Esophagus squamous epithelium (tissue), 5 donors: ENCODE measurements at regions not wholly inside any gene's neighbourhood (a gene's known extent, or its start where the extent isn't known, plus 50 kb on each side); places are given as distances from the start of the nearest gene placed in this dataset.
A peak's percentile ranks its signal among the peaks of the same experiment; 100 is the strongest.

Experiments
- DNase-seq: peaks from one replicate; lab custom pipeline; 2025; lab: John Stamatoyannopoulos, UW
- H3K27ac ChIP-seq, 4 donors: fragments of 200-600 bp; sonication (generic); one replicate each; pipeline ENCODE4 v1.5.1; 2016 to 2019; ENCODE audit warnings: mild to moderate bottlenecking in 1 of 4
- H3K27me3 ChIP-seq, 4 donors: fragments of 200-600 bp; sonication (generic); 1 replicate in 3 of 4; 2 replicates in 1 of 4; pipeline versions ENCODE4 v1.5.1 to v1.6.0; 2017 to 2021; ENCODE audit warnings: antibody characterized with exemption in 1 of 4
- H3K36me3 ChIP-seq, 3 donors: fragments of 200-600 bp; sonication (generic); one replicate each; pipeline ENCODE4 v1.5.1; 2016 to 2019
- H3K4me1 ChIP-seq, 3 donors: fragments of 200-600 bp; sonication (generic); one replicate each; pipeline ENCODE4 v1.5.1; 2017 to 2019
- H3K4me3 ChIP-seq, 4 donors: fragments of 200-600 bp; sonication (generic); 1 replicate in 3 of 4; 2 replicates in 1 of 4; pipeline ENCODE4 v1.5.1; 2016 to 2019; ENCODE audit warnings: mild to moderate bottlenecking in 2 of 4, moderate library complexity in 1 of 4
- H3K9me3 ChIP-seq, 3 donors: fragments of 200-600 bp; sonication (generic); one replicate each; pipeline ENCODE4 v1.5.1; 2016 to 2019
- POLR2A ChIP-seq, 4 donors: fragments of 450-650 bp; IDR thresholded peaks; one replicate each; pipeline ENCODE4 v1.6.1; 2017; ENCODE audit warnings: antibody characterized with exemption in 4 of 4, mild to moderate bottlenecking in 4 of 4, moderate library complexity in 3 of 4
- WGBS, 2 donors: methylation state at CpG; one replicate each; pipeline ENCODE4 v1.1.5; 2018; 5-methylcytosine and 5-hydroxymethylcytosine counted together
- intact Hi-C: fragments of 100-400 bp; cut with DNase I; formaldehyde crosslinking; loops from one replicate; pipeline ENCODE4 v1.15.0; 2022
- TF ChIP-seq, protein P1 (sequence below), 6 experiments: fragments of 450-650 bp in 4 of 6; fragments of 200-600 bp in 2 of 6; sonication (generic) in 2 of 6; IDR thresholded peaks; one replicate each; pipeline ENCODE4 v1.5.1; 2016 to 2019; ENCODE audit warnings: antibody characterized with exemption in 6 of 6, mild to moderate bottlenecking in 4 of 6, moderate library complexity in 4 of 6
- donor health status: DM: yes; HTN: yes; CAD: no.

DNA sequence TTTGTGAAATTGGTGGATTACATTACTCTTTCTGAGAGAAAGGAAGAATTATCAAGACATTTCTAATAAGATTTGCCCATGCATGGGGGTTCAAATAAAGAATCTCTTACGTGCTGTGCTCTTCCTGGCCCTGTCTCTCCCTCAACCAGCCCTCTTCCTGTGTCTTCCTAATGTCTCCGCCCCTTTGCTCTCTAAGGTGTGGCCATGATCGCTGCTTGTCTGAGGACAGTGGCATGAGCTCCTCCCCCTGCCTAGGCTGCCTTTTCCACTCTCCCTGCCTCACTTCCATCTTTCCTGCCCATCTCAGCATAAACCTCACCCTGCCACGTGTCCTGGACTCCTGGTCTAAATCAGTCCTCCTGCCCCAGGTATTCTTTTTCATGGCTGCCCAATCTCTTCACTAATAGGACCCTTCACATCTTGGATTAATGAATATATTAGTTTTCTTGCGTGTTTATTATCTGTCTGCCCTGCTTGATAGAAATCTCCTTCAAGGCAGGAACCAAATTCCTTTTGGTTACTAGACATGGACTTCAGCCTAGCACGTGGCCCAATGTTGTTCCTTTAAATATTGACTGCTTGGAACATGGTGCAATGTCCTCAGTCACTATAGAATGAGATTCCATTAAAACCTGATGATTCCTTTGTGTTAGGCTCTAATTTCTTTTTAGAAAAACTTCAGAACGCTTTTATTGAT, 122.3 kb downstream of the MTRR start:
- Histone ChIP-seq H3K4me3 (no peak overlapping the region), H3K36me3 (no peaks in the 10 kb centered on the region), H3K27ac (no peak overlapping the region), H3K4me1 (peaks cover 0 to under 1% (median 0%) of the 10 kb centered on the region in 3 donors), H3K9me3 (no peaks in the 10 kb centered on the region), H3K27me3 (no peaks in the 10 kb centered on the region)
- intact Hi-C loops, result no loop called here
- no peak for TF ChIP-seq POLR2A (IDR thresholded peaks at IDR 0.05)
- TF ChIP-seq, protein P1, sequence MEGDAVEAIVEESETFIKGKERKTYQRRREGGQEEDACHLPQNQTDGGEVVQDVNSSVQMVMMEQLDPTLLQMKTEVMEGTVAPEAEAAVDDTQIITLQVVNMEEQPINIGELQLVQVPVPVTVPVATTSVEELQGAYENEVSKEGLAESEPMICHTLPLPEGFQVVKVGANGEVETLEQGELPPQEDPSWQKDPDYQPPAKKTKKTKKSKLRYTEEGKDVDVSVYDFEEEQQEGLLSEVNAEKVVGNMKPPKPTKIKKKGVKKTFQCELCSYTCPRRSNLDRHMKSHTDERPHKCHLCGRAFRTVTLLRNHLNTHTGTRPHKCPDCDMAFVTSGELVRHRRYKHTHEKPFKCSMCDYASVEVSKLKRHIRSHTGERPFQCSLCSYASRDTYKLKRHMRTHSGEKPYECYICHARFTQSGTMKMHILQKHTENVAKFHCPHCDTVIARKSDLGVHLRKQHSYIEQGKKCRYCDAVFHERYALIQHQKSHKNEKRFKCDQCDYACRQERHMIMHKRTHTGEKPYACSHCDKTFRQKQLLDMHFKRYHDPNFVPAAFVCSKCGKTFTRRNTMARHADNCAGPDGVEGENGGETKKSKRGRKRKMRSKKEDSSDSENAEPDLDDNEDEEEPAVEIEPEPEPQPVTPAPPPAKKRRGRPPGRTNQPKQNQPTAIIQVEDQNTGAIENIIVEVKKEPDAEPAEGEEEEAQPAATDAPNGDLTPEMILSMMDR (IDR thresholded peaks at IDR 0.05), result no peak
- DNase-seq, result no peak
- 66 to 76% methylated on average over 7 of the region's 7 CpGs for WGBS, 2 donors

GRCh38 chr5:7995688-7996294, 126.8 kb downstream of the MTRR start:
- Histone ChIP-seq H3K9me3 (no peaks in the 10 kb centered on the region), H3K27ac (peak overlapping the region in 2 of 4 donors; percentile 54 to 58), H3K4me3 (no peak overlapping the region), H3K36me3 (no peaks in the 10 kb centered on the region), H3K27me3 (no peaks in the 10 kb centered on the region), H3K4me1 (peaks cover 0 to 7% (median 0%) of the 10 kb centered on the region in 3 donors)
- intact Hi-C loops, result no loop called here
- TF ChIP-seq POLR2A (IDR thresholded peaks at IDR 0.05), result no peak
- TF ChIP-seq, protein P1 (IDR thresholded peaks at IDR 0.05), result no peak
- WGBS, 2 donors, result 31 to 48% methylated on average over 7 to 9 of the region's 9 CpGs
- DNase-seq, result no peak

DNA sequence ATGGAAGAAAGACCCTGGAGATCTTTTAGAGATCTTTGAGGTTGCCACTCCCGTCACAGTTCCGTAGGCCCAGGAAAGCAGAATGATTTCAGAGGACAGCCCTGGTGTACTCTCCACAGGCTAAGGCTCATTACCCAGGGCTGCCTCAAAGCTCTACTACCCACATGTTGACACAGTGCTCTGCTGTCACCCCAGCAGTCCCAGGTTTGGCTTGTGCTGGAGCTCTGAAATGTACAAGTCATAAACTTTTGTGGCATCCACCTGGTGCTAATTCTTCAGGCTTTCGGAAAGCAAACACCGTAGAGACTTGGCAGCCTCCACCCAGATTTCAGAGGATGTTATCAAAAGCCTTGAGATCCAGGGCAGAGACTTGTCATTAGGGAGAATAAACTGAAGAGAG, 136.5 kb downstream of the MTRR start:
- WGBS, 2 donors, result 91 to 100% methylated on average over 4 of the region's 4 CpGs
- TF ChIP-seq POLR2A (IDR thresholded peaks at IDR 0.05), result no peak
- TF ChIP-seq, protein P1 (IDR thresholded peaks at IDR 0.05), result no peak
- Histone ChIP-seq H3K36me3 (no peaks in the 10 kb centered on the region), H3K9me3 (no peaks in the 10 kb centered on the region), H3K27ac (no peak overlapping the region), H3K4me1 (no peaks in the 10 kb centered on the region), H3K4me3 (no peak overlapping the region), H3K27me3 (no peaks in the 10 kb centered on the region)
- no peak for DNase-seq
- intact Hi-C loops, result no loop called here

- Histone ChIP-seq H3K4me3 (no peak overlapping the region), H3K4me1 (no peaks in the 10 kb centered on the region), H3K27me3 (no peaks in the 10 kb centered on the region), H3K27ac (no peak overlapping the region), H3K36me3 (no peaks in the 10 kb centered on the region), H3K9me3 (no peaks in the 10 kb centered on the region)
- DNase-seq, result no peak
- TF ChIP-seq, protein P1 (IDR thresholded peaks at IDR 0.05), result no peak
- TF ChIP-seq POLR2A (IDR thresholded peaks at IDR 0.05), result no peak
- intact Hi-C loops, result no loop called here
- 78 to 79% methylated on average over 9 of the region's 9 CpGs for WGBS, 2 donors
Observed at GRCh38 chr5:8012131-8012977, 143.4 kb downstream of the MTRR start.
